Endometrial microvascular endothelial cells (primary cell): ENCODE measurements at regions not wholly inside any gene's neighbourhood (a gene's known extent, or its start where the extent isn't known, plus 50 kb on each side); places are given as distances from the start of the nearest gene placed in this dataset.
"Not testable (repeated sequence)": the region's sequence is repeated elsewhere in the genome, so short reads cannot be mapped to it uniquely, and the experiment has no call there.

Experiments
- in situ Hi-C: cut with HindIII; loops from 2 replicates; pipeline ENCODE4 v1.10.0; 2017; ENCODE audit warnings: low sequenced_read_pairs, low pct_unique_long_range_greater_than_20kb; ENCODE audit errors: inconsistent ontology term

DNA sequence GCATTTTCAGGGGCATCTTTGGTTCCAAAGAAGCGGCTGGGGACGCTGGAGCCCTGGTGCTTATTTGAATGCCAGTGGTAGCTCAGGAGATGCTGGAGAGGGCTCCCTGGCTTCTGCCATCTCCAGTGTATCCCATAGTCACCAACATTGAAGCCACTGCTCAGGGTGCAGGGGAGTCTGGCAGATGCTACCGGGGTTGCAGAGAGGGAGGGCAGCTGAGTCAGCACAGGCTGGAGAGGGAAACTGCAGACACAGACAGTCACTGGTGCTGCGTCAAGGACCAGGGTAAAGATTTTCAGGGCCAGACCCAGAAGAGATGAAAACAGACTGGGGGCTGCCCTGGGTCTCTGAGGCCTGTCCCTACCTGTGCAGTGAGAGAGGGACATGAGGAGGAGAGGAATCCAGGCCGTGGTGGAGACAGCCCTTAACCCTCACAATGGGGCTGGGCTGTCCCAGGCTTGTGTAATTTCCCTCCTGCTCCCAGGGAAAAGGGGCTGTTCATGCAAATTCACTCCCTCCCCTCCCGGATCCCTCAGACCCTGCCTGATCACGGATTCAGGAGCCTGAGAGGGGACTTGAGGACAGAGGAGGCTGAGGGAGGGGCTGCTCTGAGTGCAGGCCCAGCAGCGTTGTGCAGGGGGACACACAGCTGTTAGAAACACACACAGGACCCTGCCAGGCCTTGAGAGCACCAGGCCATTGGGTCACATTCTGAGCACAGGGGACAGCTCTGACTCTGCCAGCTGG is 126.9 kb upstream of the GRK3 start:
- in situ Hi-C loops: loop anchor here (25.0 kb wide), 1 partner anchor 1850 kb away; the partner anchor contains the start of gene IGLL1

DNA sequence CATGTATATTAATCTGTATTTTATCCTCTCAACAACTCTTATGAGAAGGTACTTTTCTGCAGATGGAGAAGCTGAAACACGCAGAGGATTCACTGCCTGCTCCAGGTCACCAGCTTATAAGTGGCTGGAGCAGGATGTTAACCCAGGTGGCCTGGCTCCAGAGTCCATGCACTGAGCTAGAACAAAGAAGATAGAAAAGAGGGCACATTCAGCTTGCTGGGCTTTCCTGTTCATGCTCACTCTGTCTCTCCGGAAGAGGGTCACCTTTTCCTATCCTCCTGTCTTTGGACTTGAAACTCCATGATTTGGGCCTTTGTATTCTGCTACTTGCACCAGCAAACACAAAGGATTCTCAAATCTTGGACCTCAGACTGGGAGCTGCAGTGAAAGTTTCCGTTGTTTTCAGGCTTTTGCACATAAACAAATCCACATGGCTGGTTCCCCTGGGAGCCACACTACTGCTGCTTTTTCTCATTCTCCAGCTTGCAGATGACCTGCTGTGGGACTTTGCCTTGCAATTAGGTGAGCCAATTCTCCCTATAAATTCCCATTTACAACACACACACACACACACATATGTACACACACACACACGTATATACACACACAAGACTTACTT is 117.3 kb upstream of the GRK3 start:
- in situ Hi-C loops: loop anchor here (25.0 kb wide), 1 partner anchor 1860 kb away; the partner anchor contains the start of gene IGLL1

DNA sequence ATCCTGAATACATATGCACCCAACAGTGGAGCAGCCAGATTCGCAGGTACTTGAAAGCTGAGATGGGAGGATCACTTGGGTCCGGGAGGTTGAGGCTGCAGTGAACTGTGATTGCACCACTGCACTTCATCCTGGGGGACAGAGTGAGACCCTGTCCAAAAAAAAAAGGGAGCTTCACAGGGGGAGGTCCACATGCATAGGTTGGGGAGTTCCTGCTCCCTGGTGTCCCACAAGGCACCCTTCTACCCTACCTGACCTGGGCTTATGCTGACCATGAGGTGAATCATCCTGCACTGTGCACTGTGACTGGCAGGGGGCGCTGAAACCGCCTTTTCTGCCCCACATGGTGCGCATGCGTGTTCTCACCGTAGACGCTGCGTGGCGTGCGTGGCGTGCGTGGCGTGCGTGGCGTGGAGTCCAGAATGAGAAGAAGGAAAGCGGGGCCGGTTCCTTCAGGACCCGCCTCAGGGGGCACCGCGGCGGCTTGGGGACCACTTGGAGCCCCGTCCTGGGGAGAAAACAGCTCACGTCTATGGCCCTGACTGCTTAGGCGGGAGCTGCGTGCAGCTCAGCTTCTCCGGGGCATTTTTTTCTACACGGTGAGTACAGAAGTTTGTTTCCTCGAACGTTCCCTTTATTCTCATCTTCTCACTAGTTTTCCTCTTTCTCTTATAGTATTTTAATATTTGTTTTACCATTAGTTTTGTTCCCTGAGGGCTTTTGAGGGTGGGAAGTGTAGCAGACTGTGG is 116.6 kb upstream of the GRK3 start:
- in situ Hi-C loops: loop anchor here (25.0 kb wide), 1 partner anchor 1861 kb away; the partner anchor contains the start of gene IGLL1

DNA sequence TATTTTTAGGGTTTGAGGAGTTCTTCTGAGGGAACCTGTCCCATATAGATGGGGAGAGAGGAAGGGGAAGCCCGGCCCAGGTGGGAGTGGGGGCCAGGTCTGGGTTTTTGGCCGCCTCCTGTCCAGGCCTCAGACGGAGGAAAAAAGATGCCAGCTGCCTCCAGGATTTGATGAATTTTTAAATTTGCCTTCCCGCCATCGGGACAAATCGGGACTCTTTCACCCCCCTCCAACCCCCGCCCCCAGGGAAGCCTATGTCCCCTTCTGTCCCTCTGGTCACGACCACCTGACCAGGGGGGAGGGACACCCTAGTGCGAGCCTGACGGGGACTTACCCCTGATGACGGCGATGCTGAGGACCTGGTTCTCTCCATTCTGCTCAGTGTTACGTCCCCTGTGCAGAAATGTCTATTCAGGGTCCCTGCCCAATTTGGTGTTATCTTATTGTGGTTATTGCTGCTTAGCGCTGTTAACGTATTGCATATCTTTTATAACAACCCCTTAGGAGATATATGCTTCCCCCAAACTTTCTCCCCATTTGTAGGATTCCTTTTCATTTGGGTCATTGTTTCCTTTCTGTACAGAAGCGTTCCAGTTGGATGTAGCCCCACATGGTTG is 115.9 kb upstream of the GRK3 start:
- in situ Hi-C loops: loop anchor here (25.0 kb wide), 1 partner anchor 1861 kb away; the partner anchor contains the start of gene IGLL1

DNA sequence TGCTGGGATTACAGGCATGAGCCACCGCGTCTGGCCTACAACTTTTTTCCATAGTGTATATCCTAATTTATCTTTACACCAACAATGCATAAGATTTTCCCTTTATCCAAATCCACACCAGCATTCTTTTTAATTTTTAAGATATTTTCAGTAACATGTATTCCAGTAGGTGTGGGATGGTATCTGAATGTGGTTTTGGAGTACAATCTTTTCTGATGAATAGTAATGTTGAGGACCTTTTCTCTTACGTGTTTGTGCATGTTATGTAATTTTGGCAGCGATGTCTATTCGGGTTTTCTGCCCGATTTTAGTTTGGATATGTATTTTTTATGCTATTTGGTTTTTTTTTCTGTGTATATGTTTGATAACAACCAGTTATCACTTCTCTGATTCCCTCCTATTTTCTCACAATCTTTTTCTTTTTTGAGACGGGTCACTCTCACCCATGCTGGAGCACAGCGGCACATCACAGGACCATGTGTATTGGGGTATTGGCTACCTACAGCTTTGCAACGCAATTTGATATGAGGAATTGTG is 114.6 kb upstream of the GRK3 start:
- in situ Hi-C loops: loop anchor here (25.0 kb wide), 1 partner anchor 1863 kb away; the partner anchor contains the start of gene IGLL1

DNA sequence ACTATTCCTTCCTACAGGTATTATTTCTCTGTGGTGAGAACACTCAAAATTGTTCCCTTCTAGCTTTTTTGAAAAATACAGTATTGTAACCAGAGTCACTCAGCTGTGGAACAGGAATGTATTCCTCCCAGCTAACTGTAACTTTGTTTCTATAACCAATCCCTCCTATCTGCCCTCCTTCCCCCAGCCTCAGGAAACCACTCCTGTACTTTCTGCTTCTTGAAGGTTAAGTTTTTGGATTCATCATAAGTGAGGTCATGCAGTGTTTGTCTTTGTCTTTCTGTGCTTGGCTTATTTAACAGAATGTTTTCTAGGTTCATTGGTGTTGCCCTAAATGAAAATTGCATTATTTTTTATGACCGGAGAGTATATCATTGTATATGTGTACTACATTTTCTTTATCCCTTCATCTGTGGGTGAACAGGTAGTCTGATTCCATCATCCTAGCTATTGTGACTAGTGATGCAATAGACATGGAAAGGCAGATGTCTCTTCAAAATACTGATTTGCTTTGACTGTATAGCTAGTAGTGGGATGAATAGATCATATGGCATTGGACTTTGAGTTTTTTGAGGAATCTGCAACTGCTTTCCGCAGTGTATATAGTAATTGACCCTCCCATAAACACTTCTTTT is 112.9 kb upstream of the GRK3 start:
- in situ Hi-C loops: no loop called here

DNA sequence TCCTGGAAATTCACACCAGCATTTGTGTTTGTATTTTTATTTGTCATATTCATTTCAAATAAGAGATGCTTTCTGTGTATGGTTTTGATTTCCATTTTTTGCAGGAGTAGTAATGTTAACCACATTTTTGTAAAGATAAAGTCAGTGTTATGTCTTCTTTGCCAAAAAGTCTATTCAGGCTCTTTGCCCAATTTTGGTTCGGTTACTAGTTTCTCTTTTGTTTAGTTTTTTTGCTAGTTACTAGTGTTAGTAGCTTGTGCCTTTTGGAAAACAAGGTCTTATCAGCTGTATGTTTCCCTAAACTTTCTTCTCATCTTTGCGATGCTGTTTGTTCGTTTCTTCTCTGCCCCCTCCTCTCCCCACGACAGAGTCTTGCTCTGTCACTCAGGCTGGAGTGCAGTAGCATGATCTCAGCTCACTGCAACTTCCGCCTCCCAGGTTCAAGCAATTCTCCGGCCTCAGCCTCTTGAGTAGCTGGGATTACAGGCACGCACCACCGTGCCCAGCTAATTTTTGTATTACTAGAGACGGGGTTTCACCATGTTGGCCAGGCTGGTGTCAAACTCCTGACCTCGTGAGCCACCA is 112.3 kb upstream of the GRK3 start:
- in situ Hi-C loops: no loop called here

DNA sequence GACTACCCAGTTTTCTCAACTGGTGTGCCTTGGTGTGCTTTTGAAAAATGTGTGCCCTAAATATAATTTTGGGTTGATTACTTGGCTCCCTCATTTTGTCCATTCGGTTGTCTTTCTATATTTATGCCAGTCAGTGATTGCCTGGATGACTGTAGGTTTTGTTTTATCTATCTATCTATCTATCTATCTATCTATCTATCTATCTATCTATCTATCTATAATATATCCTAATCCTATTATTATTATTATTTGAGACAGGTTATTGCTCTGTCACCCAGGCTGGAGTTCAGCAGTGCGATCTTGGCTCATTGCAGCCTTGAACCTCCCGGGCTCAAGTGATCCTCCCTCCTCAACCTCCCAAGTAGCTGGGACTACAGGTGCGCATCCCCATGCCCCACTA is 111.4 kb upstream of the GRK3 start:
- in situ Hi-C loops: no loop called here

DNA sequence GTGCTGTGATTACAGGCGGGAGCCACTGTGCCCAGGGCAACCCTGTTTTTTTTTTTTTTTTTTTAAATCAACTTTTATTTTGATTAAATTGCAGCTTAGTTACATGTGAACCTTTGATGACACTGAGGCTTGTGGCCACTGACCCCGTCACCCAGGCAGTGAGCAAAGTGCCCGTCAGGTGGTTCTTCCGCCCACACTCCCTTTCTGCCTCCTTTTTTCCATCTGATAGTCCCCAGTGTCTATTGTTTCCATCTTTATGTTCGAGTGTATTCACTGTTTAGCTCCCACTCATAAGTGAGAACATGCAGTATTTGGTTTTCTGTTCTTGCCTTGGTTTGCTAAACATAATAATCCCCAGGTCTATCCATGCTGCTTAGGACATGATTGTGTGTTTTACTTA is 110.9 kb upstream of the GRK3 start:
- in situ Hi-C loops: no loop called here

DNA sequence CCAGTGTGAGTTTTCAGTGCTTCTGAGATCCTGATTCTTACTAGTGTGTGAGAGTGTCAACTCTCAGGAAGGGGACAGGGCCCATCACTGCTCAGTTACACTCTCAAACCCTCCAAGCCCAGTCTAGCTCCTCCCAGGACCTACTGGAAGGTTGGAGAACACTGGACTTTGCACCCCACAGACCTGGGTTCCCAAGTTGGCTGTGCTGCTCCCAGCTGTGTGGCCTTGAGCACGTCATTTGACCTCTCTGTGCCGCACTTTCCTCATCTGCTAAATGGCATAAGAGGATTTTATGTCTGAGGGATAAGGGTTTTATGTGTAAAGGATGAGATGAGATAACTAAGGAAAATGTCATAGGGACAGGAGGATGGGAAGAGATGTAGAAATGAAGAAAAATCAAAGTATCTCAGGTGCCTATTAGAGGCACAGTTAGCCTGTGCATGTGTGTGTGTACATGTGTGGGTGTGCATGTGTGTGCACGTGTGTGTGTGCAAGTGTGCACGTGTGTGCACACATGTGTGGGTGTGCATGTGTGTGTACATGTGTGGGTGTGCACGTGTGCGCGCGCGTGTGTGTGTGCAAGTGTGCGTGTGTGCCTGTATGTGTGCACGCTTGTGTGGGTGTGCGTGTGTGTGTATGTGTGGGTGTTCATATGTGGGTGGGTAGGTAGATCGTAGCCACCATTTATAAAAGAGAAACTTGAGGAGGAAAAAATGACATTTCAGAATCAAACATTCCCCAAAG is 108.0 kb upstream of the GRK3 start:
- in situ Hi-C loops: not testable (repeated sequence)

DNA sequence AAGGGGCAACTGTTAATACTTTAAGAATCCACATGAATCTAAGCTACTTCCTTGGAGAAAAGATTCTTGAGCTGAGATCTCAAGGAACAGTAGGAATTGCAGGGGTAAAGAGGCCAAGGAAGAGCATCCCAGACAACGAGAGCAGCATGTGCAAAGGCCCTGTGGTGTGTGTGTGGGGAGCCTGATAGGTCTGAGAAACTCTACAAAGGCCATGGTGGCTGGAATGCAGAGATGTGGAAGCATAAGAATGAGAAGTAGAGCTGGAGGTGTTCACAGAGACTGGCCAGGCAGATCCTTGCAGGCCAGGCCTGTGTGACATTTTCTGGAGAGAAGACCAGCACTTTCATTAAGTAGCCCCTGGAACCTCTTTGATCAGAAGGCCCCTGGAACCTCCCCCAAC is 105.8 kb upstream of the GRK3 start:
- in situ Hi-C loops: not testable (repeated sequence)

DNA sequence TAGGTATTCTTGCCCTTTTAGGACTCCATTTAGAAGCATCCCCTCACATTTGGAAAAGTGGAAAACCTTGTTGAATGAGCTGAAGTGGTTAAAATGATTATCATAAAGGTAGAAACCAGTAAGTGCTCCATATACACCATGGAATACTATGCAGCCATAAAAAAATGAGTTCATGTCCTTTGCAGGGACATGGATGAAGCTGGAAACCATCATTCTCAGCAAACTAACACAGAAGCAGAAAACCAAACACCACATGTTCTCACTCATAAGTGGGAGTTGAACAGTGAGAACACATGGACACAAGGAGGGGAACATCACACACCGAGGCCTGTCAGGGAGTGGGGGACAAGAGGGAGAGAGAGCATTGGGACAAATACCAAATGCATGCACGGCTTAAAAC is 103.8 kb upstream of the GRK3 start:
- in situ Hi-C loops: not testable (repeated sequence)

DNA sequence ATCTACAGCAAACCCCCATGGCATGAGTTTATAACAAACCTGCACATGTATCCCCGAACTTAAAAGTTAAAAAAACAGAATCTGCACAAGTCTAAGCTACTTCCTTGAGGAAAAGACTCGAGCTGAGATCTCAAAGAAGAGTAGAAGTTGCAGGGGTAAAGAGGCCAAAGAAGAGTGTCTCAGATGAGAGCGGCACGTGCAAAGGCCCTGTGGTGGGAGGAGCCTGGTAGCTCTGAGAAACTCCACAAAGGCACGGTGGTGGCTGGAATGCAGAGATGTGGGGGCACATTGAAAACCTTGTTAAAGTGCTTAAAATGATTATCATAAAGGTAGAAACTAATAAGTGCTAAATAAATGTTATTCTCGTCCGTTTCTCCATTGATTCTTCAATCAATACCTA is 103.2 kb upstream of the GRK3 start:
- in situ Hi-C loops: no loop called here

DNA sequence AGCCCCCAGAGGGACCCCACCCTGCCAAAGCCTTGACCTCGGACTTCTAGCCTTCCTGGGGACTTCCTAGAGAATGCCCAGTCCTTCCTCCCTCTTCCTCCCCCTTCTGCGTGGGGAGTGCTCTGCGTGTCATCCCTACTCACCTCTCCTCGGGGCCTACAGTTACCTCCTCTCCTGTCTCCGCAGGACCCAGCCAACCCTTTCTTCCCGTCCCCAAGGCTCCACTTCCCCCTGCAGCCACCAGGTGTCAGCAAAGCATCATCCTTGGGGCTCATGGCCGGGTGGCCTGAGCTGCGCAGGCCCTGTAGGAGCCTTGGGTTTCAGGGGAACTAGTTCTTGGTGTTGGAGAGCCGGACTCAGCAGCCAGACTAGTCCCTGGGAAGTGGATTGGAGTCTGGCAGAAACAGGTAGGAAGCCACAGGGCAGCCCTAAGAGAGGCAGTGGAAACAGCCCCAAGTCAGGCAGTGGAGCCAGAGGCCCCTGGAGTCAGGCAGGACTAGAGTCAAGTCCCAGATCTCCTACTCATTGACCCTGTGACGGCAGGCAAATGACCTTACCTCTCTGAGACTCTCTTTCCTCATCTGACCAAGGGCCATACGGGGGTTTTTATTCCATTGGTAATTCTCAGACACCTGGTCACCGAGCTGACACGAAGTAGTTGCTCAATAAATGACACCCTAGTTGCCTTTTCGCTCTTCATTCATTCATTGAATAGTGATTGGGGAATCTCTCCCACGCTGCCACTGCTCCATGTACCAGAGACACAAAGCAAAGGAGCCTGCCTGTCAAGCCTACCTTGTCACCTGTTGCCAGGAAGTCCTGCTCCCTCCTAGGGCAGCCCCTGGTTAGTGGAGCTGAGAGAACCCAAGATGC is 101.8 kb upstream of the GRK3 start:
- in situ Hi-C loops: not testable (repeated sequence)

DNA sequence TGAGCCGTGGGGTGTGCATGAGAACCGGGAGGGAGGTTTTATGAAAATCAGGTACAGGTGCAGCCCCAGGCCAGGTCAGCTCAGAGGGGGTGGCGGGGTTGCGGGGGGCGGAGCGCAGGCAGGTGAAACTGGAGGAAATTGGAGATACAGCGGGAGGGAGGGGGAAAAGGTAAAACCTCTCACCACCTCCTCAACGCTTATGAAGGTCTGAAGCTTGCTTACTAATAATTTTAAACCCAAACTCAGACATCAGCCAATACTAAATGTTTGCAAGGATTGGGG is 101.2 kb upstream of the GRK3 start:
- in situ Hi-C loops: not testable (repeated sequence)

DNA sequence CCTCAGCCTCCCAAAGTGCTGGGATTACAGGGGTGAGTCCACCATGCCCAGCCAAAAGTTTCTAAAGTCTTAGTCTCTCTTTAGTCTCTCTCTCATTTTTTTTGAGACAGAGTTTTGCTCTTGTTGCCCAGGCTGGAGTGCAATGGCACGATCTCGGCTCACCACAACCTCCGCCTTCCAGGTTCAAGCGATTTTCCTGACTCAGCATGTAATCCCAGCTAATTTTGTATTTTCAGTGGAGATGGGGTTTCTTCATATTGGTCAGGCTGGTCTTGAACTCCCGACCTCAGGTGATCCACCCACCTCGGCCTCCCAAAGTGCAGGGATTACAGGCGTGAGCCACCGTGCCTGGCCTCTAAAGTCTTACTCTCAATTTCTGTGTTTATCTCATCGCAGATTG is 100.1 kb upstream of the GRK3 start:
- in situ Hi-C loops: not testable (repeated sequence)

DNA sequence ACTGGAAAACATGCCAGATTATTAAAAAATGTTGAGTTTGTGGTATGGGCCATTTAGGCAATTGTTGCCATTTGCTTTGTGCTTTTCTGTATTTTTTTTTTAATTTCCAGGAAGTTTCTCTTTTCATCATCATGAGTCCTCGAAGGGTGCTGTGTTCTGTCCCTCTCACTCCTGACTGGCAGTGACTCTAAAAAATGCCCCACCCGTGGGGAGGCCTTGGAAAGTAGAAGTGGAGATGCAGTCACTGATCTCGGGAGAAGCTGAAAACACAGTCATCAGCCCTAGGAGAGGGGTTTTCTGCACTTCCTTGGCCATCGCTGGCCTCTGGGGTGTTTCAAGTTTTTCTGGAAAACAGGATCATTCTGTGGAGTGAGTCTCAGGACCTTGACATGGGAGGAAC is 98.5 kb upstream of the GRK3 start:
- in situ Hi-C loops: no loop called here
